B cell (primary cell): ENCODE measurements at regions not wholly inside any gene's neighbourhood (a gene's known extent, or its start where the extent isn't known, plus 50 kb on each side); places are given as distances from the start of the nearest gene placed in this dataset.

Source experiments
- EZH2 ChIP-seq: IDR thresholded peaks from 2 replicates; pipeline ENCODE4 v1.6.1; 2012; ENCODE audit warnings: borderline replicate concordance, low read depth, mild to moderate bottlenecking, moderate library complexity, low read length; ENCODE audit not compliant: insufficient read depth, poor library complexity, severe bottlenecking
- TF ChIP-seq, protein P1 (sequence below): fragments of 200-600 bp; IDR thresholded peaks from one replicate; pipeline ENCODE4 v1.8.0; 2022; ENCODE audit warnings: antibody characterized with exemption, mild to moderate bottlenecking

DNA sequence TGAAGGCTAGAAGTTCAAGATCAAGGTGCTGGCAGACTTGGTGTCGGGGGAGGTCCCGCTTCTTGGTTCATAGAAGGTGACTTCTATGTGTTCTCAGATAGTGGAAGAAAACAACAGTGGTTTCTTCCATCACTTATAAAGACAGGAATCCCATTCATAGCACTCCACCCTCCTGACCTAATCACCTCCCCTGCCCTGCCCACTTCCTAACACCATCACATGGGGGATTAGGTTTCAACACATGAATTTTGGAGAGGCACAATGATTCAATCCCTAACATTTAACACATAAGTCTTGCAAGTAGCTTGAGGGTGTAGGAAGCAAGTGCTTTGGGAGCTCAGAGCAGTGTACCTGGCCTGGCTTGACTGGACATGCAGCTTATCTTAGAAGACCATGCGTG, 142.8 kb upstream of the TSHZ3 start:
- TF ChIP-seq, protein P1, sequence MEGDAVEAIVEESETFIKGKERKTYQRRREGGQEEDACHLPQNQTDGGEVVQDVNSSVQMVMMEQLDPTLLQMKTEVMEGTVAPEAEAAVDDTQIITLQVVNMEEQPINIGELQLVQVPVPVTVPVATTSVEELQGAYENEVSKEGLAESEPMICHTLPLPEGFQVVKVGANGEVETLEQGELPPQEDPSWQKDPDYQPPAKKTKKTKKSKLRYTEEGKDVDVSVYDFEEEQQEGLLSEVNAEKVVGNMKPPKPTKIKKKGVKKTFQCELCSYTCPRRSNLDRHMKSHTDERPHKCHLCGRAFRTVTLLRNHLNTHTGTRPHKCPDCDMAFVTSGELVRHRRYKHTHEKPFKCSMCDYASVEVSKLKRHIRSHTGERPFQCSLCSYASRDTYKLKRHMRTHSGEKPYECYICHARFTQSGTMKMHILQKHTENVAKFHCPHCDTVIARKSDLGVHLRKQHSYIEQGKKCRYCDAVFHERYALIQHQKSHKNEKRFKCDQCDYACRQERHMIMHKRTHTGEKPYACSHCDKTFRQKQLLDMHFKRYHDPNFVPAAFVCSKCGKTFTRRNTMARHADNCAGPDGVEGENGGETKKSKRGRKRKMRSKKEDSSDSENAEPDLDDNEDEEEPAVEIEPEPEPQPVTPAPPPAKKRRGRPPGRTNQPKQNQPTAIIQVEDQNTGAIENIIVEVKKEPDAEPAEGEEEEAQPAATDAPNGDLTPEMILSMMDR = no peak
- TF ChIP-seq EZH2 = no peak
